Endothelial cell of umbilical vein (primary cell): ENCODE measurements at regions not wholly inside any gene's neighbourhood (a gene's known extent, or its start where the extent isn't known, plus 50 kb on each side); places are given as distances from the start of the nearest gene placed in this dataset.

ENCODE experiments used
- BruUV-seq: library from RNA; stranded (reverse); fragments of 400-500 nt; replicated peaks from 2 replicates; lab custom pipeline; 2021; lab: Mats Ljungman, UMichigan
- CTCF ChIA-PET: fragments of 300-600, 350-600 bp; sonication (Branson Sonifier 250); formaldehyde crosslinking; loops from one replicate; lab custom pipeline; 2021; ENCODE audit warnings: antibody characterized with exemption, inconsistent platforms; lab: Charles Lee
- POLR2A ChIA-PET: fragments of 300-600, 350-600 bp; sonication (Branson Sonifier 250); formaldehyde crosslinking; loops from one replicate; lab custom pipeline; 2021; ENCODE audit warnings: antibody characterized with exemption, inconsistent platforms; lab: Charles Lee
- DNase-seq: peaks from one replicate; pipeline ENCODE4 v3.0.0-alpha.2; 2011; ENCODE audit warnings: low read depth, low spot score
- FAIRE-seq: peaks from 2 replicates; lab custom pipeline; 2011; peaks lifted over from hg19 to GRCh38; lab: Jason Lieb, UNC
- H2AFZ ChIP-seq: 2 replicates; pipeline ENCODE4 v1.6.0; 2012; ENCODE audit warnings: low read depth, low read length, control low read depth, inconsistent platforms
- H3K27ac ChIP-seq: 2 replicates; pipeline ENCODE4 v1.5.1; 2011; ENCODE audit warnings: low read depth, mild to moderate bottlenecking, control low read depth, low read length, moderate library complexity; ENCODE audit not compliant: insufficient read depth
- H3K27me3 ChIP-seq, 2 experiments: 2 replicates each; pipeline versions ENCODE4 v1.6.0 to v1.6.1; 2011; ENCODE audit warnings: low read length in 2 of 2, mixed read lengths in 1 of 2; ENCODE audit not compliant: control insufficient read depth in 2 of 2, insufficient read depth in 2 of 2
- H3K36me3 ChIP-seq, 2 experiments: 2 replicates in 1 of 2; 3 replicates in 1 of 2; pipeline ENCODE4 v1.5.1; 2011; ENCODE audit warnings: low read length in 2 of 2, mild to moderate bottlenecking in 1 of 2, moderate library complexity in 1 of 2; ENCODE audit not compliant: control insufficient read depth in 2 of 2, insufficient read depth in 2 of 2; ENCODE audit errors: extremely low read depth in 1 of 2
- H3K4me1 ChIP-seq: 3 replicates; pipeline ENCODE4 v1.5.1; 2011; ENCODE audit warnings: mild to moderate bottlenecking, low read length; ENCODE audit not compliant: control insufficient read depth, insufficient read depth; ENCODE audit errors: extremely low read depth
- H3K4me2 ChIP-seq: 2 replicates; pipeline ENCODE4 v1.6.1; 2011; ENCODE audit warnings: low read length, control low read depth, mixed read lengths; ENCODE audit not compliant: insufficient read depth
- H3K4me3 ChIP-seq, 3 experiments: fragments of 200-600 bp in 1 of 3; sonication (generic), shearing (Covaris generic) in 1 of 3; replicated peaks in 1 of 3; 2 replicates each; pipeline ENCODE4 v1.5.1; 2011 to 2016; ENCODE audit warnings: control low read depth in 3 of 3, low read length in 3 of 3, mild to moderate bottlenecking in 2 of 3, inconsistent platforms in 1 of 3, low read depth in 1 of 3, moderate library complexity in 1 of 3; ENCODE audit not compliant: insufficient read depth in 1 of 3
- H3K79me2 ChIP-seq: 2 replicates; pipeline ENCODE4 v1.6.0; 2012; ENCODE audit warnings: low read length, inconsistent platforms; ENCODE audit not compliant: control insufficient read depth, insufficient read depth
- H3K9ac ChIP-seq: replicated peaks from 2 replicates; pipeline ENCODE3; 2011; ENCODE audit warnings: low read length, control low read depth; ENCODE audit not compliant: insufficient read depth; ENCODE audit errors: extremely low read depth
- H3K9me1 ChIP-seq: replicated peaks from 3 replicates; pipeline ENCODE4 v1.6.0; 2011; ENCODE audit warnings: mild to moderate bottlenecking, low read length; ENCODE audit not compliant: control insufficient read depth, insufficient read depth; ENCODE audit errors: extremely low read depth
- H3K9me3 ChIP-seq: replicated peaks from 2 replicates; pipeline ENCODE4 v1.5.1; 2012; ENCODE audit warnings: low read length, inconsistent platforms; ENCODE audit not compliant: control insufficient read depth, insufficient read depth
- H4K20me1 ChIP-seq: replicated peaks from 2 replicates; pipeline ENCODE3; 2011; ENCODE audit warnings: mild to moderate bottlenecking, low read length; ENCODE audit not compliant: control insufficient read depth, insufficient read depth; ENCODE audit errors: extremely low read depth
- CTCF ChIP-seq, 2 donors: IDR thresholded peaks; 1 replicate in 1 of 2; 2 replicates in 1 of 2; pipeline ENCODE4 v1.5.1; 2011; ENCODE audit warnings: low read length in 2 of 2, mild to moderate bottlenecking in 2 of 2, moderate library complexity in 2 of 2, control low read depth in 1 of 2, inconsistent platforms in 1 of 2, low read depth in 1 of 2; ENCODE audit not compliant: insufficient read depth in 1 of 2; ENCODE audit errors: extremely low read depth in 1 of 2
- EZH2 ChIP-seq: IDR thresholded peaks from 2 replicates; pipeline ENCODE4 v1.6.1; 2012; ENCODE audit warnings: borderline replicate concordance, low read depth, mild to moderate bottlenecking, moderate library complexity, low read length, inconsistent platforms; ENCODE audit not compliant: severe bottlenecking
- FOS ChIP-seq: IDR thresholded peaks from 2 replicates; pipeline ENCODE4 v1.6.1; 2011; ENCODE audit warnings: mild to moderate bottlenecking, low read length, moderate library complexity, borderline replicate concordance; ENCODE audit not compliant: insufficient read depth
- GATA2 ChIP-seq: IDR thresholded peaks from 2 replicates; pipeline ENCODE4 v1.7.0; 2011; ENCODE audit warnings: low read depth, mild to moderate bottlenecking, moderate library complexity, mixed read lengths, low read length; ENCODE audit not compliant: insufficient read length, insufficient read depth
- JUN ChIP-seq: IDR thresholded peaks from 2 replicates; pipeline ENCODE4 v1.6.1; 2011; ENCODE audit warnings: borderline replicate concordance, low read depth; ENCODE audit not compliant: insufficient read length, insufficient read depth
- MAX ChIP-seq: IDR thresholded peaks from 2 replicates; pipeline ENCODE4 v1.6.1; 2011; ENCODE audit not compliant: insufficient read depth, insufficient read length
- MYC ChIP-seq: IDR thresholded peaks from one replicate; pipeline ENCODE4 v1.6.1; 2011; ENCODE audit warnings: mild to moderate bottlenecking, low read depth, low read length
- POLR2A ChIP-seq: IDR thresholded peaks from 2 replicates; pipeline ENCODE4 v1.6.1; 2012; ENCODE audit warnings: low read depth, mild to moderate bottlenecking, control low read depth, low read length
- POLR2AphosphoS5 ChIP-seq: IDR thresholded peaks from 2 replicates; pipeline ENCODE4 v1.6.1; 2012; ENCODE audit warnings: low read depth, mild to moderate bottlenecking, control low read depth, low read length, moderate library complexity; ENCODE audit not compliant: insufficient read depth
- dilution Hi-C: fragments of 300-500 bp; cut with MboI; formaldehyde crosslinking; loops from one replicate; pipeline ENCODE4 v1.15.0; 2019; ENCODE audit warnings: low sequenced_read_pairs; ENCODE audit not compliant: extremely low pct_ligation_motif_present
- intact Hi-C: fragments of 100-400 bp; cut with micrococcal nuclease; formaldehyde crosslinking; loops from one replicate; pipeline ENCODE4 v1.10.0; 2022

- Histone ChIP-seq H3K27ac (no peak overlapping the region), H3K9me3 (no peaks in the 10 kb centered on the region), H3K36me3 (no peaks in the 10 kb centered on the region), H3K4me1 (no peaks in the 10 kb centered on the region), H3K79me2 (no peaks in the 10 kb centered on the region), H4K20me1 (no peaks in the 10 kb centered on the region), H3K27me3 (no peaks in the 10 kb centered on the region), H2AFZ (no peak overlapping the region), H3K9ac (no peak overlapping the region), H3K4me3 (no peak overlapping the region), H3K9me1 (no peaks in the 10 kb centered on the region), H3K4me2 (no peak overlapping the region)
- dilution Hi-C loops (no loop called here), intact Hi-C loops (no loop called here)
- CTCF ChIA-PET: no interaction called here
- POLR2A ChIA-PET: no interaction called here
- no peak for FAIRE-seq
- BruUV-seq: no TSS peak
- DNase-seq: no peak
- TF ChIP-seq JUN (no peak), EZH2 (no peak), MAX (no peak), MYC (no peak), FOS (no peak), GATA2 (no peak), POLR2AphosphoS5 (no peak), CTCF (IDR thresholded peaks at IDR 0.05; ENCODE audit: extremely low read depth in 1 of 2, insufficient read depth in 1 of 2, low read depth in 1 of 2, low read length in 2 of 2) (no peak), POLR2A (no peak)
Measured at GRCh38 chr13:33373624-33374023, 88.1 kb upstream of the STARD13 start.
